ENCODE measurements at regions not wholly inside any gene's neighbourhood (a gene's known extent, or its start where the extent isn't known, plus 50 kb on each side); places are given as distances from the start of the nearest gene placed in this dataset.

GRCh38 chr6:76885861-76886301, 577.4 kb downstream of the HTR1B start:
- H4K20me1 ChIP-seq (ENCODE audit: insufficient read depth): no peaks in the 10 kb centered on the region
- no peak overlapping the region for H3K9ac ChIP-seq (ENCODE audit: low read length)
- RAD21 ChIA-PET (ENCODE audit: low non-redundant PET in 1 of 2, low total read pairs in 2 of 2, uncharacterized antibody in 2 of 2, unreplicated experiment in 2 of 2): no interaction called here
- no peak overlapping the region for H3K4me2 ChIP-seq (ENCODE audit: low read length)
- POLR2A ChIA-PET: no interaction called here
- H3K9me3 ChIP-seq (ENCODE audit: control insufficient read depth in 1 of 2, insufficient read depth in 1 of 2, low read depth in 1 of 2, low read length in 2 of 2): no peaks in the 10 kb centered on the region
- no peaks in the 10 kb centered on the region for H3K4me1 ChIP-seq (ENCODE audit: control insufficient read depth in 1 of 2, insufficient read depth in 2 of 2, low read length in 2 of 2)
- intact Hi-C loops (cut with micrococcal nuclease): no loop called here
- CTCF ChIA-PET: no interaction called here
- BruUV-seq (replicated peaks): no TSS peak
- H2AFZ ChIP-seq (ENCODE audit: low read depth, low read length, poor library complexity, severe bottlenecking): no peak overlapping the region
- no peaks in the 10 kb centered on the region for H3K9me2 ChIP-seq (ENCODE audit: insufficient read depth)
- no peak for TF ChIP-seq FOSL1 (IDR thresholded peaks at IDR 0.05; ENCODE audit: low read depth)
- no peak for TF ChIP-seq REST (IDR thresholded peaks at IDR 0.05; ENCODE audit: low read depth)
- no peak for TF ChIP-seq CTCF (IDR thresholded peaks at IDR 0.05 in 2 of 3, conservative IDR thresholded peaks at IDR 0.05 in 1 of 3; ENCODE audit: borderline replicate concordance in 1 of 3, insufficient read depth in 1 of 3, low read depth in 2 of 3, low read length in 2 of 3)
- TF ChIP-seq ZBTB33 (IDR thresholded peaks at IDR 0.05; ENCODE audit: extremely low read depth, insufficient replicate concordance, low read length): no peak
- no peak for TF ChIP-seq MAX (IDR thresholded peaks at IDR 0.05)
- TF ChIP-seq RAD21 (IDR thresholded peaks at IDR 0.05; ENCODE audit: low read depth): no peak
- TF ChIP-seq EZH2 (IDR thresholded peaks at IDR 0.05): no peak
- no peak for TF ChIP-seq EZH2phosphoT487 (IDR thresholded peaks at IDR 0.05; ENCODE audit: borderline replicate concordance)
- no peak for TF ChIP-seq ZNF274 (IDR thresholded peaks at IDR 0.05; ENCODE audit: low read depth, low read length)
- TF ChIP-seq CEBPB (IDR thresholded peaks at IDR 0.05; ENCODE audit: low read depth): no peak
- TF ChIP-seq ELF1 (IDR thresholded peaks at IDR 0.05; ENCODE audit: borderline replicate concordance, low read depth): no peak
- TF ChIP-seq SP1 (IDR thresholded peaks at IDR 0.05; ENCODE audit: low read depth): no peak
- no peak for TF ChIP-seq EGR1 (IDR thresholded peaks at IDR 0.05; ENCODE audit: low read depth)
- no peak for TF ChIP-seq POLR2A (IDR thresholded peaks at IDR 0.05; ENCODE audit: borderline replicate concordance, extremely low read depth, insufficient read depth, insufficient read length)
- no peaks in the 10 kb centered on the region for H3K27me3 ChIP-seq (ENCODE audit: insufficient read depth, low read length)
- no peaks in the 10 kb centered on the region for H3K79me2 ChIP-seq (ENCODE audit: insufficient read depth, low read length)
- no peaks in the 10 kb centered on the region for H3K36me3 ChIP-seq (ENCODE audit: control insufficient read depth in 1 of 2, insufficient read depth in 2 of 2, low read length in 2 of 2)
- H3K27ac ChIP-seq (ENCODE audit: low read depth, low read length): no peak overlapping the region
- DNase-seq (ENCODE audit: low read depth, low spot score) (no peak), ATAC-seq (no peak)
- no peak overlapping the region for H3K4me3 ChIP-seq (replicated peaks in 1 of 2; ENCODE audit: low read depth in 1 of 2, low read length in 2 of 2)
